Peyer's patch (tissue), 4 donors: ENCODE measurements at regions not wholly inside any gene's neighbourhood (a gene's known extent, or its start where the extent isn't known, plus 50 kb on each side); places are given as distances from the start of the nearest gene placed in this dataset.

ENCODE experiments used
- CTCF ChIP-seq, 6 experiments: fragments of 450-650 bp in 4 of 6; fragments of 200-600 bp in 2 of 6; sonication (generic) in 1 of 6; IDR thresholded peaks; one replicate each; pipeline ENCODE4 v1.5.1; 2017 to 2019; ENCODE audit warnings: antibody characterized with exemption in 6 of 6, mild to moderate bottlenecking in 3 of 6, moderate library complexity in 1 of 6
- POLR2A ChIP-seq, 2 donors: fragments of 450-650 bp; IDR thresholded peaks; one replicate each; pipeline ENCODE4 v1.5.1; 2017; ENCODE audit warnings: antibody characterized with exemption in 2 of 2, mild to moderate bottlenecking in 2 of 2, moderate library complexity in 2 of 2

GRCh38 chr12:92615086-92615485 is 87.7 kb upstream of the PLEKHG7 start:
- TF ChIP-seq CTCF (IDR thresholded peaks at IDR 0.05) (no peak), POLR2A (IDR thresholded peaks at IDR 0.05) (no peak)
